HCT116 (cell line): ENCODE measurements at regions not wholly inside any gene's neighbourhood (a gene's known extent, or its start where the extent isn't known, plus 50 kb on each side); places are given as distances from the start of the nearest gene placed in this dataset.

Experiments
- ATAC-seq: fragments of 200-7000 bp; cut with Tn5 transposase; 2 replicates; pipeline ENCODE4 v1.9.1; 2020; ENCODE audit warnings: mild to moderate bottlenecking, moderate library complexity
- BruUV-seq: library from RNA; stranded (reverse); fragments of 400-500 nt; replicated peaks from 2 replicates; lab custom pipeline; 2021; lab: Mats Ljungman, UMichigan
- CTCF ChIA-PET: fragments of 300-600 bp; sonication (Branson Sonifier 250); formaldehyde crosslinking; loops from one replicate; lab custom pipeline; 2021; ENCODE audit warnings: antibody characterized with exemption; lab: Charles Lee
- POLR2A ChIA-PET: fragments of 300-600, 350-600 bp; sonication (Branson Sonifier 250); formaldehyde crosslinking; loops from one replicate; lab custom pipeline; 2021; ENCODE audit warnings: antibody characterized with exemption; lab: Charles Lee
- RAD21 ChIA-PET, 2 experiments: fragments of 300-600 bp; sonication (Branson Sonifier 250); formaldehyde crosslinking; loops; one replicate each; lab custom pipeline; 2023; ENCODE audit warnings: low total read pairs in 2 of 2; ENCODE audit not compliant: uncharacterized antibody in 2 of 2, unreplicated experiment in 2 of 2, low non-redundant PET in 1 of 2; lab: Charles Lee
- DNase-seq: peaks from one replicate; pipeline ENCODE4 v3.0.0-alpha.2; 2010; ENCODE audit warnings: low read depth, low spot score
- H2AFZ ChIP-seq: fragments of 200-600 bp; shearing (Covaris generic), sonication (generic); 2 replicates; pipeline ENCODE4 v1.6.1; 2017; ENCODE audit warnings: low read depth, mixed run types, mixed read lengths, antibody characterized with exemption, low read length; ENCODE audit not compliant: poor library complexity, severe bottlenecking
- H3K27ac ChIP-seq: 2 replicates; pipeline ENCODE4 v1.5.1; 2012; ENCODE audit warnings: low read depth, low read length
- H3K27me3 ChIP-seq: fragments of 200-600 bp; sonication (generic); 2 replicates; pipeline ENCODE4 v1.6.1; 2016; ENCODE audit warnings: mixed run types, low read length, mixed read lengths; ENCODE audit not compliant: insufficient read depth
- H3K36me3 ChIP-seq, 2 experiments: fragments of 200-500 bp in 1 of 2; fragments of 200-600 bp in 1 of 2; sonication (Bioruptor generic) in 1 of 2; sonication (generic) in 1 of 2; 2 replicates each; pipeline versions ENCODE4 v1.5.1 to v1.6.1; 2014 to 2016; ENCODE audit warnings: low read length in 2 of 2, inconsistent platforms in 1 of 2, mixed read lengths in 1 of 2, mixed run types in 1 of 2; ENCODE audit not compliant: insufficient read depth in 2 of 2, control insufficient read depth in 1 of 2
- H3K4me1 ChIP-seq, 2 experiments: fragments of 200-600 bp in 1 of 2; sonication (generic) in 1 of 2; 2 replicates each; pipeline versions ENCODE4 v1.5.1 to v1.6.1; 2012 to 2017; ENCODE audit warnings: low read length in 2 of 2, inconsistent platforms in 1 of 2, mild to moderate bottlenecking in 1 of 2, mixed read lengths in 1 of 2, mixed run types in 1 of 2, moderate library complexity in 1 of 2; ENCODE audit not compliant: insufficient read depth in 2 of 2, control insufficient read depth in 1 of 2
- H3K4me2 ChIP-seq: fragments of 200-600 bp; sonication (generic); 2 replicates; pipeline ENCODE4 v1.6.1; 2017; ENCODE audit warnings: mixed run types, low read length, mixed read lengths
- H3K4me3 ChIP-seq, 2 experiments: fragments of 200-600 bp in 1 of 2; sonication (generic) in 1 of 2; replicated peaks in 1 of 2; 2 replicates each; pipeline ENCODE4 v1.5.1; 2011 to 2016; ENCODE audit warnings: low read length in 2 of 2, control low read depth in 1 of 2, low read depth in 1 of 2, mild to moderate bottlenecking in 1 of 2, mixed read lengths in 1 of 2, mixed run types in 1 of 2
- H3K79me2 ChIP-seq: fragments of 200-600 bp; sonication (generic); 2 replicates; pipeline ENCODE4 v1.6.1; 2017; ENCODE audit warnings: mild to moderate bottlenecking, mixed run types, low read length, moderate library complexity, mixed read lengths; ENCODE audit not compliant: insufficient read depth
- H3K9ac ChIP-seq: fragments of 200-600 bp; sonication (generic); 2 replicates; pipeline ENCODE4 v1.6.1; 2016; ENCODE audit warnings: low read length, mixed read lengths
- H3K9me2 ChIP-seq: fragments of 200-600 bp; sonication (generic), shearing (Covaris generic); 2 replicates; pipeline ENCODE4 v1.6.1; 2017; ENCODE audit warnings: mixed run types, mild to moderate bottlenecking, moderate library complexity; ENCODE audit not compliant: insufficient read depth
- H3K9me3 ChIP-seq, 2 experiments: fragments of 200-500 bp in 1 of 2; fragments of 200-600 bp in 1 of 2; sonication (Bioruptor generic) in 1 of 2; sonication (generic) in 1 of 2; 2 replicates each; pipeline ENCODE4 v1.6.1; 2014 to 2017; ENCODE audit warnings: low read length in 2 of 2, mixed read lengths in 2 of 2, inconsistent platforms in 1 of 2, low read depth in 1 of 2, mild to moderate bottlenecking in 1 of 2, mixed run types in 1 of 2, moderate library complexity in 1 of 2; ENCODE audit not compliant: control insufficient read depth in 1 of 2, insufficient read depth in 1 of 2
- H4K20me1 ChIP-seq: fragments of 200-600 bp; sonication (generic), shearing (Covaris generic); 2 replicates; pipeline ENCODE4 v1.6.1; 2017; ENCODE audit warnings: mixed run types, mild to moderate bottlenecking, moderate library complexity; ENCODE audit not compliant: insufficient read depth
- ATF3 ChIP-seq: IDR thresholded peaks from 2 replicates; pipeline ENCODE4 v1.6.1; 2012
- CEBPB ChIP-seq: IDR thresholded peaks from 2 replicates; pipeline ENCODE4 v1.6.1; 2012; ENCODE audit warnings: low read depth
- ELF1 ChIP-seq: IDR thresholded peaks from 2 replicates; pipeline ENCODE4 v1.6.1; 2012; ENCODE audit warnings: low read depth, borderline replicate concordance
- EZH2 ChIP-seq: fragments of 200-600 bp; sonication (generic); IDR thresholded peaks from 2 replicates; pipeline ENCODE4 v1.6.1; 2017; ENCODE audit warnings: antibody characterized with exemption, mixed run types
- EZH2phosphoT487 ChIP-seq: fragments of 200-600 bp; IDR thresholded peaks from 2 replicates; pipeline ENCODE4 v1.6.1; 2018; ENCODE audit warnings: antibody characterized with exemption, borderline replicate concordance
- FOSL1 ChIP-seq: IDR thresholded peaks from 2 replicates; pipeline ENCODE4 v1.6.1; 2012; ENCODE audit warnings: low read depth
- JUND ChIP-seq: IDR thresholded peaks from 2 replicates; pipeline ENCODE4 v1.6.1; 2012
- POLR2A ChIP-seq: IDR thresholded peaks from 2 replicates; pipeline ENCODE4 v1.7.0; 2011; ENCODE audit warnings: borderline replicate concordance; ENCODE audit not compliant: insufficient read depth, insufficient read length; ENCODE audit errors: extremely low read depth
- POLR2AphosphoS5 ChIP-seq: IDR thresholded peaks from 2 replicates; pipeline ENCODE4 v1.6.1; 2011; ENCODE audit warnings: mild to moderate bottlenecking, low read depth, low read length, moderate library complexity
- REST ChIP-seq: IDR thresholded peaks from 2 replicates; pipeline ENCODE4 v1.6.1; 2012; ENCODE audit warnings: low read depth
- SIN3A ChIP-seq: IDR thresholded peaks from 2 replicates; pipeline ENCODE4 v1.6.1; 2012; ENCODE audit warnings: low read depth
- SRF ChIP-seq: IDR thresholded peaks from 2 replicates; pipeline ENCODE4 v1.6.1; 2012; ENCODE audit warnings: low read depth
- TCF7L2 ChIP-seq: IDR thresholded peaks from 2 replicates; pipeline ENCODE4 v1.7.0; 2011; ENCODE audit warnings: borderline replicate concordance, inconsistent platforms; ENCODE audit not compliant: insufficient read depth, insufficient read length; ENCODE audit errors: extremely low read depth
- YY1 ChIP-seq: IDR thresholded peaks from 2 replicates; pipeline ENCODE4 v1.6.1; 2011; ENCODE audit warnings: low read length, low read depth, moderate library complexity, mild to moderate bottlenecking; ENCODE audit not compliant: insufficient replicate concordance; ENCODE audit errors: extremely low read depth
- ZFX ChIP-seq: fragments of 450-650 bp; IDR thresholded peaks from 2 replicates; pipeline ENCODE4 v1.6.1; 2017
- ZNF274 ChIP-seq: fragments of 200-500 bp; sonication (Bioruptor generic); IDR thresholded peaks from 2 replicates; pipeline ENCODE4 v1.6.1; 2014; ENCODE audit warnings: mild to moderate bottlenecking, low read depth, low read length, inconsistent platforms
- intact Hi-C: fragments of 100-400 bp; cut with micrococcal nuclease; formaldehyde crosslinking; loops from 2 replicates; pipeline ENCODE4 v1.10.0; 2022

- ChIA-PET CTCF (no interaction called here), RAD21 (no interaction called here), POLR2A (no interaction called here)
- no peaks in the 10 kb centered on the region for H3K27me3 ChIP-seq
- H4K20me1 ChIP-seq: no peaks in the 10 kb centered on the region
- H3K4me1 ChIP-seq: no peaks in the 10 kb centered on the region
- no peaks in the 10 kb centered on the region for H3K36me3 ChIP-seq
- BruUV-seq: no TSS peak
- H3K4me3 ChIP-seq: no peak overlapping the region
- ATAC-seq (no peak), DNase-seq (no peak)
- H2AFZ ChIP-seq: no peak overlapping the region
- H3K4me2 ChIP-seq: no peak overlapping the region
- no peaks in the 10 kb centered on the region for H3K79me2 ChIP-seq
- peaks cover 8 to 34% of the 10 kb centered on the region in 2 experiments; a peak in 2 of 4 replicates for H3K9me3 ChIP-seq
- H3K9me2 ChIP-seq: no peaks in the 10 kb centered on the region
- H3K27ac ChIP-seq: no peak overlapping the region
- H3K9ac ChIP-seq: no peak overlapping the region
- intact Hi-C loops: no loop called here
- TF ChIP-seq POLR2A (no peak), SIN3A (no peak), ZFX (no peak), JUND (no peak), FOSL1 (no peak), ELF1 (no peak), TCF7L2 (no peak), EZH2 (no peak), REST (no peak), SRF (no peak), POLR2AphosphoS5 (no peak), ATF3 (no peak), CEBPB (no peak), YY1 (no peak), EZH2phosphoT487 (no peak), ZNF274 (no peak)
Observed at GRCh38 chr16:61362585-61362984, 673.7 kb downstream of the CDH8 start.
